HG02588 (cell line): ENCODE measurements at regions not wholly inside any gene's neighbourhood (a gene's known extent, or its start where the extent isn't known, plus 50 kb on each side); places are given as distances from the start of the nearest gene placed in this dataset.
"Not testable (repeated sequence)": the region's sequence is repeated elsewhere in the genome, so short reads cannot be mapped to it uniquely, and the experiment has no call there.

Source experiments
- ATAC-seq: cut with Tn5 transposase; IDR thresholded peaks from one replicate; pipeline ENCODE4 v1.9.1; 2021; ENCODE audit warnings: mild to moderate bottlenecking, moderate library complexity; ENCODE audit not compliant: unreplicated experiment

DNA sequence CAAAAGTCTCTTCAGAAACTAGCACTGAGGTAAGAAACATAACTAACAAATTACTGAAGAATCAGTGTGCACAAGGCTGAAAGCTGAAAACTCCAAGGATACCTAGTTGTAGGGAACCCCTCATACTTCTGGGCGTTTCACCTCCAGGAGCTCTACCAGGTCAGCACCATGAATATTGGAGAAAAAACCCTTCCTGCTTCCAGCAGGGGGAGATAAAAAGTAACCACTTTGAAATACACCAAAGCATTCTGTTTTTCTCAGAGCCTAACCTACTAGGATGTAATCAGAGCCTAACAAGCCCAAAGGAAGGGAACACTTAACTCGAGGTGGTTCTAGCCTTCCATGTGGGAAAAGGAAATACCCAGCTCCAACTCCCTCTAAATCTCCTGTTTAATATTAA lies 175.8 kb upstream of the MME start:
- no peak for ATAC-seq

DNA sequence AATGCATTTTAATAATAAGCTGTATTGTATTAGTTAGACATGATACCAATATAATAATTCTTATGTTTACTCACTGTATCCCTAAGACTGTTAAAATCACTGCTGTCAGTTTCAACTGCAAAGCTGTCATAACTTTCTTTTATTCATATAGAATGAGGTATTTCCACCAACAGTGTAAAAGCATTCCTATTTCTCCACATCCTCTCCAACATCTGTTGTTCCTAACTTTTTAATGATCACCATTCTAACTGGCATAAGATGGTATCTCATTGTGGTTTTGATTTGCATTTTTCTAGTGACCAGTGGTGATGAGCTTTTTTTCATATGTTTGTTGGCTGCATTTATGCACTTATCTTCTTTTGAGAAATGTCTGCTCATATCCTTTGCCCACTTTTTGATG lies 177.6 kb upstream of the MME start:
- ATAC-seq = not testable (repeated sequence)

DNA sequence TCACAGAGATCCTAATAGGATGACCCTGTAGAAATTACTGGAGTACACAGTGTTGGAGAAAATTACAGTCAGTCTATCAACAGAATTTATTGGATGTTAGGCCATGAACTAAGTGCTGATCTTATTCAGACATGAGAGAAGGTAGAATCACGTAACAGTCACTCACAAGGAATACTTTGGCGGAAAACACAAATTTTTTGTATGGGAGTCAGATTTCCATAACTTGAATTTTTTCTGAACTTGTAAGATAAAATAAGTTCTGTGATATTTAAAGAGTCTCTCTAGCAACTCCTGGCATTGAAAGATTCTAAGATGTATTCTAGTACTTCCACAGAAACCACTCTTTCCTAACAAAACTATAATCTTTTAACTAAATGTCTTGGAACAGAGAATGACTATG lies 178.8 kb upstream of the MME start:
- no peak for ATAC-seq

DNA sequence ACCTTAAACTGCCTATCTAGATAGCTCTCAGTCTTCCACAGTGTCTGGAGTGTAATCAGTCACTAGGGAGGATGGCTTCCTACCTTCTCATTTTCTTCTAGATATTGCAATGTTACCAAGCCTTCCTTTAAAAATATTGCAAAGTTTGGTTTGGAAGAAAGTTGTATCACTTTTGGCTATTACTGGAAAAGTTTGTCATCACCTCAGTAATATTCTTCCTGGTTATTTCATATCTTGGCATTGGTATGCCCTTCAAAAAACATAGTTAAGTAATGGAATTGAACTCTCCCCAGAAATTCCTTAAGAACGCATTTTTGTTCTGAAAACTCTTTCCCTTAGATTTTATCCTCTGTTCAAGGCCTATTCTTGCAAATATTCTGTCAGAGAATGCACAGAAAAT lies 179.3 kb upstream of the MME start:
- no peak for ATAC-seq

DNA sequence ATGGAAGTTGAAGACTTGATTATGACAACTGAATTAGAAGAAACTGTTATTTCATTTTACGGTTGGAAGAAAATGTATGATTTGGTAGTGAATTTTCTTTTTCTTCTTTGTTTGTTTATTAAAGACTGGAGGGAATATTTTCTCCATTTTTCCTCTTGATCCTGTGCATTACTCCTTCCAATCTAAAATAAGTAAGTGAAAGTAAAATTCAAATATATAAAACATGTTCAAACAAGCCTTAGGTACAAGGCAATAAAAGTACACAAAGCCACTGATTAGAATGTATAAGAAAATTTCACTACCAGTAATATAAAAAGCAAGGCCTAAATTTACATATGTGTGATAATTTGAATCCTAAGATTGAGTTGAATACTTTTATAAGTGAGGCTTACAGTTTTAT lies 181.2 kb upstream of the MME start:
- no peak for ATAC-seq

DNA sequence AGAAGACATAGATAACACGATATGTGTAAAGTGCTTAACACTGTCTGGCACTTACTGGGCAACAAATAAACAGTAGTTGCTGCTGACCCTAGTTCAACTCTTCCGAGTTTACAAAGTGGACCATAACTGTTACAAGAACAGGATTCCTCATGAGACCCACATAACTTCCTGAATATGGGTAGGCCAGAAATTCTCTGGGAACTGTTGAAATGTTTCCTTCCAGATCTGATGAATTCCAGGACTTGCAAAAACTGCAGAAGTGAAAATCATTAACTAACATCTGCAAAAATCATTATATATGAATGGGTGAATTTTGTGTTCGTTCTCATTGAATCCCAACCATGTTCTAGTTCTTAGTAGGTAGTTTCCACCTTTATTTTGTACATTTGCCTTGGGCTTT lies 181.7 kb upstream of the MME start:
- no peak for ATAC-seq

DNA sequence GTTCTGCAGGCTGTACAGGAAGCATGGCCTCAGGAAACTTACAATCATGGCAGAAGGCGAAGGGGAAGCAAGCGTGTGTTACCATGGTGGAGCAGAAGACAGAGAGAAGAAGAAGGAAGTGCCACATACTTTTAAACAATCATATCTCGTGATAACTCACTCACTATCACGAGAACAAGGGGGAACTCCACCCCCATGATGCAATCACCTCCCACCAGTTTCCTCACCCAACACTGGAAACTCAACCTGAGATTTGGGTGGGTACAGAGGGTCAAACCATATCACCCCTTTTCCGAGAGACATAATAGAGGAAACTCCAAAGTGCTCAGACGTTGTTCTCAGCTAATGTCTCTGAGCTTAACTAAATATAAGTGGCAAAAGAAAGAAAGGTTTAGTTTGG lies 186.3 kb upstream of the MME start:
- no peak for ATAC-seq

DNA sequence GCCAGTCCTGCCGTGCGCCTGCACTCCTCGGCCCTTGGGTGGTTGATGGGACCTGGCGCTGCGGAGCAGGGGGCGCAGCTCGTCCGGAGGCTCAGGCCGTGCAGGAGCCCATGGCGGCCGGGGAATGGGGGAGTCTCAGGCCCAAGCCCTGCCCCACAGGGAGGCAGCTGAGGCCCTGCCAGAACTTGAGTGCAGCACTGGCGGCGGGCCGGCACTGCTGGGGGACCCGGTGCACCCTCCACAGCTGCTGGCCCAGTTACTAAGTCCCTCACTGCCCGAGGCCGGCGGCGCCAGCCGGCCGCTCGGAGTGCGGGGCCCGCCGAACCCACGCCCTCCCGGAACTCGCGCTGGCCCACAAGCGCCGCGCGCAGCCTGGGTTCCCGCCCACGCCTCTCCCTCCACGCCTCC lies 190.9 kb upstream of the MME start:
- ATAC-seq = no peak

DNA sequence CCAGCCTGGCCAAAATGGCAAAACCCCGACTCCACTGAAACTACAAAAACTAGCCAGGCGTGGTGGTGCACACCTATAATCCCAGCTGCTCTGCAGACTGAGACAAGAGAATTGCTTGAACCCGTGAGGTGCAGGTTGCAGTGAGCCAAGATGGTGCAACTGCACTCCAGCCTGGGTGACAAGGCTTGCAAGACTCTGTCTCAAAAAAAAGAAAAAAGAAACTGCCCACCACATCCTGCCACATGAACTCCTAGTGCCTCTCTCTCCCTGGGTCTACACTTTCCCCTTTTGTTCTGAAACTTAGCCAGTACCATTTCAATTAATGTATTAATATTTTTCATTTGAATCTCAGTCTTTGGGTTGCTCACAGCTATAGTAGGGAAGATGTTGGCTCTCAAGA lies 192.2 kb upstream of the MME start:
- ATAC-seq = no peak

DNA sequence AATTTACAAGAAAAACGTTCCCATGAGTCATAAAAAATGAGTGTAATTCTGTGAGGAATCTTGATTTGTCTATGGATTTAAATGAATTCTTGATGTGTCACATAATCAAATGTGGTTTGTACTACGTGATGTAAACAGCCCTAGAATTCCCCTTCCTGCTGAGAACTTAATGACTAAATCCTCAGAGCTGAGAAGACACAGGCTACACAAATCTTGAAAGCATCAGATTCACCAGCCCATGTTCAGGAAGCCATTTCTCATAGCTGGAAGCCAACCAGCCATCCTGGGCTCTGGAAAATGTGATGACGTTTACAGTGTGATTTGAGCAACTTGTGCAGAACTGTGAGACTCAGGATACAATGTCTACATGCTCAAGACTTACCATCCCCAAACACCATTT lies 193.7 kb upstream of the MME start:
- no peak for ATAC-seq

DNA sequence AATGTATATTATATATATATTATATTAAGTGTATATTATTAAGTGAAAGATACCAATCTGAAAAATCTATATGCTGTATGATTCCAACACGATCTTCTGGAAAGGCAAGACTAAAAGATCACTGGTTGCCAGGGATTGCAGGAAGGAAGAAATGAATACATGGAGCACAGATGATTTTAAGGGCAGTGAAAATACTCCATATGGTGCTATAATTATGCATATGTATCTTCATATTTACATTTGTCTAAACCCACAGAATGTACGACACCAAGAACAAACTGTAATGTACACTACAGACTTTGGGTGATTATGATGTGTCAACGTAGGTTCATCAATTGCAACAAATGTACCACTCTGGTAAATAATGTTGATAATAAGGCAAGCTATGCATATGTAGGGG lies 194.7 kb upstream of the MME start:
- ATAC-seq = no peak

DNA sequence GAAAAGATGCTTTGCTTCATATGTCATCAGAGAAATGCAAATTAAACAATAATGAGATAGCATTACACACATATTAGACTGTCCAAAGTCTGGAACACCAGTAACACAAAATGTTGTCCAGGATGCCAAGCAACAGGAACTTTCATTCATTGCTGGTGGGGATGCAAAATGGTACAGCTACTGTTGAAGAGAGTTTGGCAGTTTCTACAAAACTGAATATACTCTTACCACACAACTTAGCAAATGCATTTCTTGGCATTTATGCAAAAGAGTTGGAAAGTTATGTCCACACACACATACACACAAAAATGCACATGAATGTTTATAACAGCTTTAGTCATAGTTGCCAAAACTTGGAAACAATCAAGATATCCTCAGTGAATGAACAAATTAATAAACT lies 195.2 kb upstream of the MME start:
- no peak for ATAC-seq

DNA sequence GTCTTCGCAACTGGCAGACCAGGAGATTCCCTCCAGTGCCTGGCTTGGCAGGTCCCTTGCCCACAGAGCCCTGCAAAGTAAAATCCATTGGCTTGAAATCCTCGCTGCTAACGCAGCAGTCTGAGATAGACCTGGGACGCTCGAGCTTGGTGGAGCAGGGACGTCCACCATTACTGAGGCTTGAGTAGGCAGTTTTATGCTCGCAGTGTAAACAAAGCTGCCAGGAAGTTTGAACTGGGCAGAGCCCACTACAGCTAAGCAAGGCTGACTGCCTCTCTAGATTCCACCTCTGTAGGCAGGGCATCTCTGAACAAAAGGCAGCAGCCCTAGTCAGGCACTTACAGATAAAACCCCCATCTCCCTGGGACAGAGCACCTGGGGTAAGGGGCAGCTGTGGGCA lies 205.0 kb upstream of the MME start:
- ATAC-seq = no peak

DNA sequence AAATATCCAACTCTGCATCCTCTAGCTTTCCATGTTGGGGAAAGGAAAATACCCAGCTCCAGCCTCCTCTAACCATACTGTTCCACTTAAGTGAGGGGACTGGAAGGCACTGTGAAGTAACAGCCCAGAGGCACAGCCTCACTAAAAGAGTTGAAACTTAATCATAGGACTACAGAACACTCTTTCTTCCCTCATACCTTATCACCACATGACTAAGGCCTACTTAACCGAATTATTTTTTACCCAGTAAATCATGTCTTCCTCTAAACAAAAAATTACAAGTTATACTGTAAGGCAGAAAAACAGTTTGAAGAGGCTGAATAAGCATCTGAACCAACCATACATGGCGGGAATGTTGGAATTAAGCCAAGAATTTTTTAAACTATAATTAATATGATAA lies 207.4 kb upstream of the MME start:
- ATAC-seq = no peak

DNA sequence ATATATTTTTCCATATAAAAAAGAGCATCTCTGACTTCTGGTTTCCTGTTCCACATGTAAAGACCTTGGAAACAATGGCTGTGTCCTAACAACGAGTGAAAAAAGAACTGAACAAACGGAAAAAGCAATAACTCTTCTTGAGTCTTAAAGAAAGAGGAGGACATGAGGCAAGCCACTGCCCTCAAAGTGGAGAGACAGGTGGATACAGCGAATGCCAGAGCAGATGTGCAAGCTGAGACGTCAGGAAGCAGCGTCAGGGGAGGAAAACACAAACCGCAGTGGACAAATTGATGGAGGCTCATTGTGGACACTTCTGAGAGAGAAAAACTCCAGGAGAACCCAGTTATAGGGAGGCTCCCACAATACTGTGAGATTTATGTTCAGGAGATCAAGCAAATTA lies 208.0 kb upstream of the MME start:
- no peak for ATAC-seq

DNA sequence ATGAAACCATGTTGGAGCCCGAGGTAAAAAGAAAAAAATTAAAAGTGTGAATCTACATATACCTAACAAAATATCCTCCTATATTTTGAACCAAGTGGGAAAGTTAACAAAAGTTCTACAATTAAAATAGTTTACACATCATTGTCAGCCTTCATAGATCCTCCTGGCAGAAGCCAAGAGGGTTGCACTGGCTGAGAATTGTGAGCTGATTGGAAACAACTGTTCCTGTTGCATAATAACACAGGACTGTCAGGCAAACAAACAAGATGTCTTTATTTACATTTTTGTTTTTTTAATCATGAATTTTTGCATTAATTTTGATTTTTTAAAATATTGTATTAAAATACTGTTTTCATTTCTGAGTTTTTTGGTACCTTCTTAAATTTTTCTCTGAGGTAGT lies 215.2 kb upstream of the MME start:
- no peak for ATAC-seq

DNA sequence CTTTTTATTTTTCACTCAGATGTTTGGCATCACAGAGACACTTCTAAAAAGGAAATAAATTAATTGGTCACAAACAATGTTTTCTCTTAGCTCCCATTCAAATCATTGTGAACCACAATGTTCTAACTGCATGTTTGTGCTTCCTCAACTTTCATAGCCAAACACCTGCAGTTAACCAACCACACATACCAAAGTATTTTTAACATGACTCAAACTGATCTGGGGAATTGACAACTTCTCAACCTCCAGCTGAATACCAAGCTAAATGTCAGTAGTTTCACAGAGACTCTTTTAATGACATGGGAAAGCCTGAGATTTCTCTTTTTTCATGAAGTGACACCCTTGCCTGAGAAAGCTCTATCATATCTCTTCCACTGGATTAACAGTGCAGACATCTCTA lies 217.9 kb upstream of the MME start:
- no peak for ATAC-seq

DNA sequence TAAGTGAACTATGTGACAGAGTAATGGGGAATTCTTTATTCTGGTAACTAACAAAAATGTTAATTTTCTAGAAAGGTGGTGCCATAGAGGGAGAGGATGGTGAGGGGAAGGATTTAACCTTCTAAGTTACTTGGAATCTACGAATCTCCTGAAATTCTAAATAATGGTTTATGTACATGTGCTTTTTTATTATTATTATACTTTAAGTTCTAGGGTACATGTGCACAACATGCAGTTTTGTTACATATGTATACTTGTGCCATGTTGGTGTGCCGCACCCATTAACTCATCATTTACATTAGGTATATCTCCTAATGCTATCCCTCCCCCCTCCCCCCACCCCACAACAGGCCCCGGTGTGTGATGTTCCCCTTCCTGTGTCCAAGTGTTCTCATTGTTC lies 227.1 kb upstream of the MME start:
- ATAC-seq = not testable (repeated sequence)

DNA sequence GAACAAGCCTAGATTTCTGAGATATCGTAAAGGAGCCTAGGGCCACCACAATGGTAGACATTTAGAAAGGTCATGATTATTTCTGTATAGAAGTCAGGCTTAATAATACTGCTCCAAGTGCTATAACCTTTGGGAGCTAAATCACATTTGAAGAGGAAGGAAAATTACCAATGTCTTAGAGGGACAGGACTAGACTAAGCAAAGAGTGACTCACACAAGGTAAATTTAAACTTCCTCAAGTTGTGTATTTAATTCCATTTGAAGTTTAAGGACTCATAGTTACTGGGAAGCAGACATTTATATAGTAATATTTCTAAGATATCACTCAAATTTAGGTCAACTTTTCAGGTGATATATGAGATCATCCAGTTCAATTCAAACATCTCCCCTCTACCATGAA lies 227.6 kb upstream of the MME start:
- no peak for ATAC-seq

DNA sequence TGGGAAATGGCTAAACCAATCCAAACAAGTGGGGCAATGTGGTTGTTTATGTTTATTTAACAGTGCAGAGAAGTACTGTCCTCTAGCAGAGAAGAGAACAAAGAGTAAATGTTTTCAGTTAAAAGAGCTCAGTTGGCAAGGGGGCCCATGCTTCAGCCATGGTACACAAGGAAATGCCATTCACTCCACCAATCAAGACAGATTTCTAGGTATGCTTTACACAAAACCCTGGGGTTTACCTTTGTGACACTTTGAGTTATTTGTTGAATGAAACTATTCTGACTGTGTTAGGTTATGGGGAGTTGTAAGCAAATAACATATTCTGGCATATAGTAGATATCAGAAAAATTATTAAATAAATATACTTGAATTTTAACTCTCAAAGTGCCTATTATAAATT lies 228.5 kb upstream of the MME start:
- ATAC-seq = no peak

DNA sequence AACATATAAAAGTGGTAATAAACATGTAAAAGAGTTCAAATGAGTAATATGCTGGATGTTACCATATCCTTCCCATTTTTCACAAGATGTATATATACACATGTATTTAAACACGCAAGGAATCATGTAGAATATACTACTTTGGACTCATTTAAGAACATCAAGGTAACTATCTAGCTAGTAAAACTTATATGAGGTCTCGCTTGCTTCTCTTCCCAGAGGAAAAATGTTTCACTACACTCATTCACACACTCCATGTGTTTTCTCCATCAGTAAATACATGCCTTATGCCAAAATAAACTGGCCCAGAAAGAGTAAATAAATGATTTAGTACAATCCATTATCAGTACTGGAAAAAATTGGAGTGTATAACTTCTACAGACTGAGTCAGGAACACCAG lies 229.2 kb upstream of the MME start:
- ATAC-seq = no peak

DNA sequence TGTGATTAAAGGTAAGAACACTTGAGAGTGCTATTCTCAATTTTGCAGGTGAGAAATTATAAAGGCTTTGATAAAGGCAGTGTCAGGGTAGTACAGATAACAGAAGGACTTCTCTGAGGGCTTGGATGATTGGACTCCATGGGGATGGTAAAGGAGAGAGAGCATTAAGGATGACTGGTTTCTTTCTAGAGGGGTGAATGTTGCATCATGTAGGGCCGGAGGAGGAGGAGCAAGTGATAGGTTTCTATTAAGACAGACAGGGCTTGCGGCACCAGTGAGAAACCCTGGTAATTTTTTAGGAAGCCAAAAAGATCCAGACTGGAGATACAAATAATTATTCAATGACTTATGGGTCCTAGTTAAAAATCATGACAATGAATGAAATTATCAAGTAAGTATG lies 230.7 kb upstream of the MME start:
- ATAC-seq = no peak

DNA sequence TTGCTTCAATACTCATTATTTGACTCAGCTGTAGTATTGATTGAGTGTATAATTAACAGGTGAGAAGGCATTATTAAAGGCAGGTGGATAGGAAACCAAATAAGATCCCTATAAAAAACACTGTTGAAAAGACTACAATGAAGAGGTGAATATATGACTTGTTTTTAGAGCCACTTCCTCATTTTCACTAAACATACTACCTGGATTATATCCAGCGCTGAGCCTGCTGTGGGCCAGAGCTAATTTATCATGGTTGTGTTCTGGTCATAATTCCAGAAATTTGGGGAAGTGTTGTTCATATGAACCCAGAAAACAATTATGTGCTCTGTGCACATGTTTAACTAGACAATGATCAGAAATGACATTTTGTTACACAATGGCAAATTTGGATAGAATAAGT lies 235.3 kb upstream of the MME start:
- no peak for ATAC-seq

DNA sequence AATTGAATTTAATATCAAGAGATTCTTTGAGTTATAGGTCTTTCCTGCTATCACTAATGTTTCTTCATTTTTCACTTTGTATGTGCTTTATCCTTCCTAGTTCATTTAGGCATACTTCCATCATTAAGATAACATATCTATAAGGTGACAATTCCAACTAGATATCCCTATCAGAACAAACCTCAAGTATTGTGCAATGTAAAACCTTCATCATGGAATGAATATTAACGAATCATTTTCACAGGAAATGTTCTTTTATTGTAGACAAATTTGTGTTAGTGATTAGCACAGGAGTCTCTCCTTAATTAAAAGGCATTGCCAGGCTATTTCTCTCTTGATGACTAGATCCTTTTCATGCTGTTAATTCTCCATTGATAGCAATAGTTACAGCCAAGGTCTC lies 236.5 kb upstream of the MME start:
- ATAC-seq = no peak
